H1 (cell line): ENCODE measurements at regions not wholly inside any gene's neighbourhood (a gene's known extent, or its start where the extent isn't known, plus 50 kb on each side); places are given as distances from the start of the nearest gene placed in this dataset.

Source experiments
- CTCF ChIA-PET: fragments of 300-600 bp; sonication (Branson Sonifier 250); formaldehyde crosslinking; loops from one replicate; lab custom pipeline; 2021; ENCODE audit not compliant: partially characterized antibody; lab: Charles Lee
- POLR2A ChIA-PET: fragments of 300-600 bp; sonication (Branson Sonifier 250); formaldehyde crosslinking; loops from one replicate; lab custom pipeline; 2021; ENCODE audit warnings: inconsistent platforms; ENCODE audit not compliant: partially characterized antibody; lab: Charles Lee
- DNase-seq, 2 experiments: peaks; one replicate each; pipeline versions ENCODE4 v3.0.0 to v3.0.0-alpha.2; 2010 to 2022; ENCODE audit warnings: low spot score in 2 of 2, low read depth in 1 of 2, mixed read lengths in 1 of 2
- FAIRE-seq: peaks from 2 replicates; lab custom pipeline; 2011; peaks lifted over from hg19 to GRCh38; lab: Jason Lieb, UNC
- H2AFZ ChIP-seq: 2 replicates; pipeline ENCODE4 v1.8.1; 2012; ENCODE audit warnings: low read length, inconsistent platforms
- H2AK5ac ChIP-seq: 2 replicates; pipeline ENCODE4 v1.6.1; 2013; ENCODE audit warnings: low read depth, low read length
- H2BK120ac ChIP-seq: replicated peaks from 2 replicates; pipeline ENCODE3; 2013; ENCODE audit warnings: low read depth, low read length, inconsistent platforms
- H2BK12ac ChIP-seq: 2 replicates; pipeline ENCODE4 v1.6.1; 2013; ENCODE audit warnings: low read depth, low read length
- H2BK15ac ChIP-seq: 2 replicates; pipeline ENCODE4 v1.6.1; 2013; ENCODE audit warnings: low read length
- H2BK20ac ChIP-seq: 2 replicates; pipeline ENCODE4 v1.6.1; 2013; ENCODE audit warnings: low read length
- H2BK5ac ChIP-seq: 2 replicates; pipeline ENCODE4 v1.6.1; 2013; ENCODE audit warnings: low read depth, low read length
- H3K14ac ChIP-seq: 2 replicates; pipeline ENCODE4 v1.6.1; 2013; ENCODE audit warnings: inconsistent platforms; ENCODE audit not compliant: insufficient read length
- H3K18ac ChIP-seq: 2 replicates; pipeline ENCODE4 v1.6.1; 2013; ENCODE audit warnings: low read length; ENCODE audit errors: extremely low read depth
- H3K23ac ChIP-seq: 2 replicates; pipeline ENCODE4 v1.6.1; 2013; ENCODE audit warnings: inconsistent platforms; ENCODE audit not compliant: insufficient read length
- H3K23me2 ChIP-seq: 2 replicates; pipeline ENCODE4 v1.6.1; 2013; ENCODE audit warnings: low read depth, low read length
- H3K27ac ChIP-seq: 2 replicates; pipeline ENCODE4 v1.6.1; 2011; ENCODE audit warnings: low read depth, low read length, inconsistent platforms
- H3K27me3 ChIP-seq, 4 experiments: replicated peaks in 1 of 4; 1 replicate in 1 of 4; 2 replicates in 3 of 4; pipeline versions ENCODE4 v1.6.1 to v1.8.1; 2011 to 2013; ENCODE audit warnings: low read length in 3 of 4, mild to moderate bottlenecking in 3 of 4, inconsistent platforms in 2 of 4, mixed read lengths in 2 of 4, moderate library complexity in 1 of 4; ENCODE audit not compliant: control insufficient read depth in 3 of 4, insufficient read depth in 3 of 4; ENCODE audit errors: extremely low read depth in 1 of 4
- H3K36me3 ChIP-seq, 4 experiments: 2 replicates each; pipeline versions ENCODE4 v1.6.1 to v1.8.1; 2011 to 2013; ENCODE audit warnings: mild to moderate bottlenecking in 4 of 4, low read length in 3 of 4, moderate library complexity in 2 of 4, control low read depth in 1 of 4, inconsistent platforms in 1 of 4; ENCODE audit not compliant: insufficient read depth in 4 of 4, control insufficient read depth in 2 of 4
- H3K4ac ChIP-seq: replicated peaks from 2 replicates; pipeline ENCODE3; 2013; ENCODE audit warnings: low read length, low read depth, mixed read lengths, inconsistent platforms; ENCODE audit not compliant: insufficient read length
- H3K4me1 ChIP-seq, 4 experiments: replicated peaks in 1 of 4; 1 replicate in 1 of 4; 2 replicates in 3 of 4; pipeline versions ENCODE4 v1.6.1 to v1.8.1; 2011 to 2013; ENCODE audit warnings: low read length in 3 of 4, inconsistent platforms in 2 of 4, mixed read lengths in 1 of 4; ENCODE audit not compliant: insufficient read depth in 4 of 4, control insufficient read depth in 3 of 4
- H3K4me2 ChIP-seq, 2 experiments: 2 replicates each; pipeline versions ENCODE4 v1.6.1 to v1.8.1; 2011 to 2013; ENCODE audit warnings: low read depth in 2 of 2, low read length in 2 of 2, control low read depth in 1 of 2, inconsistent platforms in 1 of 2, mild to moderate bottlenecking in 1 of 2; ENCODE audit not compliant: insufficient read depth in 1 of 2
- H3K4me3 ChIP-seq, 4 experiments: fragments of 200-600, 300-600 bp in 1 of 4; sonication (generic), shearing (Covaris generic), sonication (Bioruptor Twin) in 1 of 4; 2 replicates each; pipeline versions ENCODE4 v1.5.1 to v1.8.1; 2011 to 2016; ENCODE audit warnings: low read length in 4 of 4, low read depth in 3 of 4, control low read depth in 2 of 4, inconsistent platforms in 2 of 4, mild to moderate bottlenecking in 2 of 4, mixed read lengths in 1 of 4, moderate library complexity in 1 of 4; ENCODE audit not compliant: insufficient read depth in 2 of 4; ENCODE audit errors: extremely low read depth in 1 of 4
- H3K56ac ChIP-seq: replicated peaks from 2 replicates; pipeline ENCODE3; 2013; ENCODE audit warnings: low read depth, mild to moderate bottlenecking, mixed read lengths, low read length, inconsistent platforms; ENCODE audit not compliant: insufficient read length
- H3K79me1 ChIP-seq: 2 replicates; pipeline ENCODE4 v1.6.1; 2013; ENCODE audit warnings: low read depth, low read length, control low read depth
- H3K79me2 ChIP-seq, 2 experiments: 2 replicates each; pipeline versions ENCODE4 v1.6.1 to v1.8.1; 2012 to 2013; ENCODE audit warnings: low read length in 2 of 2, mild to moderate bottlenecking in 2 of 2, inconsistent platforms in 1 of 2; ENCODE audit not compliant: insufficient read depth in 2 of 2, control insufficient read depth in 1 of 2
- H3K9ac ChIP-seq, 4 experiments: replicated peaks in 1 of 4; 1 replicate in 1 of 4; 2 replicates in 3 of 4; pipeline versions ENCODE4 v1.6.1 to v1.8.1; 2011 to 2013; ENCODE audit warnings: low read depth in 3 of 4, low read length in 3 of 4, control low read depth in 2 of 4, mild to moderate bottlenecking in 2 of 4, moderate library complexity in 2 of 4, inconsistent platforms in 1 of 4; ENCODE audit errors: extremely low read depth in 1 of 4
- H3K9me3 ChIP-seq, 2 experiments: 2 replicates each; pipeline versions ENCODE4 v1.6.1 to v1.8.1; 2012 to 2013; ENCODE audit warnings: mild to moderate bottlenecking in 2 of 2, moderate library complexity in 2 of 2, control low read depth in 1 of 2, inconsistent platforms in 1 of 2, low read depth in 1 of 2, low read length in 1 of 2, mixed read lengths in 1 of 2; ENCODE audit not compliant: insufficient read depth in 2 of 2
- H4K20me1 ChIP-seq, 2 experiments: replicated peaks in 1 of 2; 2 replicates each; pipeline versions ENCODE3 to v1.8.1; 2011 to 2013; ENCODE audit warnings: inconsistent platforms in 2 of 2, low read length in 2 of 2, mild to moderate bottlenecking in 1 of 2; ENCODE audit not compliant: insufficient read depth in 2 of 2, control insufficient read depth in 1 of 2
- H4K5ac ChIP-seq: 2 replicates; pipeline ENCODE4 v1.6.1; 2013; ENCODE audit warnings: low read length, low read depth, mixed read lengths, inconsistent platforms; ENCODE audit not compliant: insufficient read length
- H4K8ac ChIP-seq: 2 replicates; pipeline ENCODE4 v1.8.0; 2013; ENCODE audit warnings: mild to moderate bottlenecking, moderate library complexity, low read length, inconsistent platforms; ENCODE audit not compliant: insufficient read depth; ENCODE audit errors: extremely low read depth
- H4K91ac ChIP-seq: replicated peaks from 2 replicates; pipeline ENCODE3; 2013; ENCODE audit warnings: low read length, mixed read lengths, inconsistent platforms; ENCODE audit not compliant: insufficient read length
- BRCA1 ChIP-seq: IDR thresholded peaks from 2 replicates; pipeline ENCODE4 v1.6.1; 2012; ENCODE audit warnings: low read depth, low read length, improper control_type of control experiment
- GTF2F1 ChIP-seq: IDR thresholded peaks from 2 replicates; pipeline ENCODE4 v1.6.1; 2012; ENCODE audit warnings: low read depth, low read length, improper control_type of control experiment, borderline replicate concordance
- JUND ChIP-seq: IDR thresholded peaks from 2 replicates; pipeline ENCODE4 v1.6.1; 2011; ENCODE audit warnings: mild to moderate bottlenecking, improper control_type of control experiment, low read length
- NRF1 ChIP-seq: IDR thresholded peaks from 2 replicates; pipeline ENCODE4 v1.6.1; 2011; ENCODE audit warnings: mild to moderate bottlenecking, low read depth, low read length, improper control_type of control experiment
- SP1 ChIP-seq: IDR thresholded peaks from 2 replicates; pipeline ENCODE4 v1.6.1; 2011; ENCODE audit warnings: low read depth, low read length
- SP2 ChIP-seq: IDR thresholded peaks from 2 replicates; pipeline ENCODE4 v1.6.1; 2012; ENCODE audit warnings: mild to moderate bottlenecking, low read length, inconsistent platforms
- SRF ChIP-seq: IDR thresholded peaks from 2 replicates; pipeline ENCODE4 v1.6.1; 2011; ENCODE audit warnings: mild to moderate bottlenecking, low read depth, low read length, moderate library complexity
- TAF1 ChIP-seq: IDR thresholded peaks from 2 replicates; pipeline ENCODE4 v1.6.1; 2011; ENCODE audit warnings: mild to moderate bottlenecking, low read depth, low read length
- TAF7 ChIP-seq: optimal IDR thresholded peaks from 2 replicates; pipeline ENCODE3; 2011; ENCODE audit warnings: low read depth, mild to moderate bottlenecking, inconsistent platforms, low read length, moderate library complexity, borderline replicate concordance
- TEAD4 ChIP-seq: IDR thresholded peaks from 2 replicates; pipeline ENCODE4 v1.6.1; 2012; ENCODE audit warnings: low read depth, low read length, inconsistent platforms, mixed read lengths
- WGBS, 2 experiments: shearing (Covaris generic) in 1 of 2; methylation state at CpG; one replicate each; pipeline versions ENCODE4 v1.1.6 to v1.1.7; 2013 to 2015; ENCODE audit warnings: low lambda C conversion rate in 2 of 2, mixed read lengths in 2 of 2, inconsistent platforms in 1 of 2, low coverage in 1 of 2, missing lambda C conversion rate in 1 of 2; ENCODE audit not compliant: insufficient replicate concordance in 2 of 2, insufficient coverage in 1 of 2, insufficient read length in 1 of 2; ENCODE audit errors: extremely low coverage in 1 of 2, missing lambda C conversion rate in 1 of 2; 5-methylcytosine and 5-hydroxymethylcytosine counted together

GRCh38 chr13:83709426-83710132 lies 172.7 kb downstream of the SLITRK1 start:
- Histone ChIP-seq H3K23ac (no peak overlapping the region), H3K4me1 (peaks cover 0 to 2% (median 0%) of the 10 kb centered on the region in 4 experiments; a peak in 1 of 7 replicates), H2BK12ac (no peak overlapping the region), H2BK120ac (no peak overlapping the region), H3K9ac (no peak overlapping the region), H4K91ac (no peak overlapping the region), H3K4ac (no peak overlapping the region), H3K79me1 (no peaks in the 10 kb centered on the region), H2AK5ac (no peak overlapping the region), H2BK15ac (no peak overlapping the region), H3K4me2 (no peak overlapping the region), H3K27ac (no peak overlapping the region), H3K56ac (no peak overlapping the region), H3K36me3 (no peaks in the 10 kb centered on the region), H3K4me3 (no peak overlapping the region), H3K27me3 (no peaks in the 10 kb centered on the region), H4K8ac (no peak overlapping the region), H4K5ac (no peak overlapping the region), H2AFZ (no peak overlapping the region), H4K20me1 (no peaks in the 10 kb centered on the region), H3K9me3 (no peaks in the 10 kb centered on the region), H2BK5ac (no peak overlapping the region), H2BK20ac (no peak overlapping the region), H3K79me2 (no peaks in the 10 kb centered on the region), H3K23me2 (no peaks in the 10 kb centered on the region), H3K14ac (no peak overlapping the region), H3K18ac (no peak overlapping the region)
- WGBS, 2 experiments, result 92% methylated on average over 1 of the region's 1 CpG; no CpG with 5 or more reads in 1 of the 2 experiments
- ChIA-PET CTCF (no interaction called here), POLR2A (no interaction called here)
- FAIRE-seq (no peak), DNase-seq (no peak)
- TF ChIP-seq NRF1 (no peak), TAF1 (no peak), SRF (no peak), BRCA1 (no peak), SP2 (no peak), GTF2F1 (no peak), TAF7 (no peak), SP1 (no peak), TEAD4 (no peak), JUND (no peak)
